ENCODE measurements at regions not wholly inside any gene's neighbourhood (a gene's known extent, or its start where the extent isn't known, plus 50 kb on each side); places are given as distances from the start of the nearest gene placed in this dataset.

- no peak for TF ChIP-seq CTCF (IDR thresholded peaks at IDR 0.05)
These were observed 157.4 kb upstream of the PFN2 start for GRCh38 chr3:150128126-150128525.

- no peak for TF ChIP-seq CTCF (IDR thresholded peaks at IDR 0.05)
These were observed 156.4 kb upstream of the PFN2 start for GRCh38 chr3:150127011-150127490.

GRCh38 chr3:150124142-150124541 lies 153.4 kb upstream of the PFN2 start:
- no peak for TF ChIP-seq CTCF (IDR thresholded peaks at IDR 0.05)

GRCh38 chr3:150118219-150118618 lies 147.5 kb upstream of the PFN2 start:
- TF ChIP-seq CTCF (IDR thresholded peaks at IDR 0.05), result no peak

- no peak for TF ChIP-seq CTCF (IDR thresholded peaks at IDR 0.05)
These were observed 146.4 kb upstream of the PFN2 start for GRCh38 chr3:150117076-150117475.

GRCh38 chr3:150116196-150116595 lies 145.5 kb upstream of the PFN2 start:
- no peak for TF ChIP-seq CTCF (IDR thresholded peaks at IDR 0.05)

- no peak for TF ChIP-seq CTCF (IDR thresholded peaks at IDR 0.05)
These were observed 144.3 kb upstream of the PFN2 start for GRCh38 chr3:150114873-150115540.

- no peak for TF ChIP-seq CTCF (IDR thresholded peaks at IDR 0.05)
These were observed 143.6 kb upstream of the PFN2 start for GRCh38 chr3:150114273-150114672.

Data from LNCAP (cell line).